Osteocyte (in vitro differentiated cells): ENCODE measurements at regions not wholly inside any gene's neighbourhood (a gene's known extent, or its start where the extent isn't known, plus 50 kb on each side); places are given as distances from the start of the nearest gene placed in this dataset.
"Not testable (repeated sequence)": the region's sequence is repeated elsewhere in the genome, so short reads cannot be mapped to it uniquely, and the experiment has no call there.

Experiments used
- DNase-seq: peaks from one replicate; pipeline ENCODE4 v3.0.0; 2021; ENCODE audit warnings: mixed read lengths; ENCODE audit not compliant: unreplicated experiment; ENCODE audit errors: extremely low spot score
- H3K27ac Mint-ChIP-seq: one replicate; pipeline ENCODE4 v1.8.0; 2021; ENCODE audit warnings: mild to moderate bottlenecking, mixed read lengths; ENCODE audit not compliant: unreplicated experiment
- H3K27me3 Mint-ChIP-seq: one replicate; pipeline ENCODE4 v1.8.0; 2021; ENCODE audit warnings: mixed read lengths; ENCODE audit not compliant: unreplicated experiment
- H3K36me3 Mint-ChIP-seq: one replicate; pipeline ENCODE4 v1.8.0; 2021; ENCODE audit warnings: mixed read lengths; ENCODE audit not compliant: unreplicated experiment
- H3K4me1 Mint-ChIP-seq: one replicate; pipeline ENCODE4 v1.8.0; 2021; ENCODE audit warnings: mixed read lengths; ENCODE audit not compliant: unreplicated experiment
- H3K4me3 Mint-ChIP-seq: one replicate; pipeline ENCODE4 v1.8.0; 2021; ENCODE audit warnings: mild to moderate bottlenecking, moderate library complexity, mixed read lengths; ENCODE audit not compliant: unreplicated experiment
- H3K9me3 Mint-ChIP-seq: one replicate; pipeline ENCODE4 v1.8.0; 2021; ENCODE audit warnings: mixed read lengths; ENCODE audit not compliant: unreplicated experiment
- TF ChIP-seq, protein P1 (sequence below): fragments of 200-600 bp; sonication (generic); IDR thresholded peaks from 2 replicates; pipeline ENCODE4 v1.5.0; 2021; ENCODE audit warnings: antibody characterized with exemption, mild to moderate bottlenecking, moderate library complexity

DNA sequence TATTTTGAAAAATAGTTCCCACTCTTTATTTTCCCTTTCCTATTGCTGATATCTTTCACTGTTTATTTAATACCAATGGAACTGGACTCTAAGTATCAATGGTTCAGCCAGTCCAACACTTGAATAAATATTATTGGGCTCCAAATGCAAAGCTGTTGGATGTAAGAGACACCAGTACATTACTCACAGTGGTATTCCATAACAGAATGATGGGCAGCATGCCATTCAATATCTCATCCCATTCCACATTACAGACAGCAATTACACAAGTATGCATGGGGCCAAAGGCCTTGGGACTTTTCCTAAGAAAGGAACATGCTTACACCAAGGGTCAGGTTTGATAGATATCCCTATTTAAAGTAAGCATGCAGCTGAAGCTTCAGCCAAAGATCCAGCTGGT is 231.9 kb downstream of the RND3 start:
- Mint-ChIP-seq H3K4me1 (peaks cover 48% of the 10 kb centered on the region), H3K36me3 (no peaks in the 10 kb centered on the region), H3K27me3 (no peaks in the 10 kb centered on the region), H3K27ac (peak overlapping the region; percentile 13), H3K9me3 (no peaks in the 10 kb centered on the region), H3K4me3 (no peak overlapping the region)
- TF ChIP-seq, protein P1, sequence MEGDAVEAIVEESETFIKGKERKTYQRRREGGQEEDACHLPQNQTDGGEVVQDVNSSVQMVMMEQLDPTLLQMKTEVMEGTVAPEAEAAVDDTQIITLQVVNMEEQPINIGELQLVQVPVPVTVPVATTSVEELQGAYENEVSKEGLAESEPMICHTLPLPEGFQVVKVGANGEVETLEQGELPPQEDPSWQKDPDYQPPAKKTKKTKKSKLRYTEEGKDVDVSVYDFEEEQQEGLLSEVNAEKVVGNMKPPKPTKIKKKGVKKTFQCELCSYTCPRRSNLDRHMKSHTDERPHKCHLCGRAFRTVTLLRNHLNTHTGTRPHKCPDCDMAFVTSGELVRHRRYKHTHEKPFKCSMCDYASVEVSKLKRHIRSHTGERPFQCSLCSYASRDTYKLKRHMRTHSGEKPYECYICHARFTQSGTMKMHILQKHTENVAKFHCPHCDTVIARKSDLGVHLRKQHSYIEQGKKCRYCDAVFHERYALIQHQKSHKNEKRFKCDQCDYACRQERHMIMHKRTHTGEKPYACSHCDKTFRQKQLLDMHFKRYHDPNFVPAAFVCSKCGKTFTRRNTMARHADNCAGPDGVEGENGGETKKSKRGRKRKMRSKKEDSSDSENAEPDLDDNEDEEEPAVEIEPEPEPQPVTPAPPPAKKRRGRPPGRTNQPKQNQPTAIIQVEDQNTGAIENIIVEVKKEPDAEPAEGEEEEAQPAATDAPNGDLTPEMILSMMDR, result no peak
- no peak for DNase-seq

DNA sequence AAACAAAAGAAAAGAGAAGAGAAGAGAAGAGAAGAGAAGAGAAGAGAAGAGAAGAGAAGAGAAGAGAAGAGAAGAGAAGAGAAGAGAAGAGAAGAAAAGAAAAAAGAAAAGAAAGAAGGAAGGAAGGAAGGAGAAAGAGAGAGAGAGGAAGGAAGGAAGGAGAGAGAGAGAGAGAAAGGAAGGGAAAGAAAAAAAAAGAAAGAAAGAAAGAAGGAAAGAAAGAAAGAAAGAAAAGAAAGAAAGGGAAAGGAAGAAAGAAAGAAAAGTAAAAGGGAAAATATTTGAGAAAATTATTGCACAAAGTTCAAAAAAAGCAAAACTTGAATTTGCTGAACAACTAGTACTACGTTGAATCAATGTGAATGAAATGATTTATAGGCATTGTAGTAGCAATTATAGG is 237.7 kb downstream of the RND3 start:
- Mint-ChIP-seq H3K4me1 (peaks cover 12% of the 10 kb centered on the region), H3K9me3 (peaks cover 13% of the 10 kb centered on the region)
- DNase-seq, H3K27me3 Mint-ChIP-seq, H3K4me3 Mint-ChIP-seq, H3K36me3 Mint-ChIP-seq, H3K27ac Mint-ChIP-seq: not testable (repeated sequence)

DNA sequence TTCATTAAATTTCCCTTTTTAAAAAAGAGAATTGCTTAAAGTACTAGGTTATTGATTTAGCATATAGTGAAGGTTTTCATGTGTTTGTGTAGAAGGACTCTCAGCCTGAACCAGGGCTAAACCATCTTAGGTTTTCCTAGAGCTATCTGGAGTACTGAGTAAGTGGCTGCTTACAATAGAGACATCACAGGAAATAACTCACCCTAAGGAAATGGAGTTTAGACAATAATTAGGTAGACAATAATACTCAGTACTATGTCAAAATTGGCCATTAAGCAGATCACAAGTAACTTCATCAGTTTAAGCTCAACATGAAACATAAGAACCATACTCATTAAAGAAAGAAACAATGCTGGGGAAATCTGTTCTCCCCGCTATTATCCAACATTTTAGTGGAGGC is 240.0 kb downstream of the RND3 start:
- Mint-ChIP-seq H3K36me3 (peaks cover 2% of the 10 kb centered on the region), H3K9me3 (peaks cover 13% of the 10 kb centered on the region), H3K27ac (no peak overlapping the region)

DNA sequence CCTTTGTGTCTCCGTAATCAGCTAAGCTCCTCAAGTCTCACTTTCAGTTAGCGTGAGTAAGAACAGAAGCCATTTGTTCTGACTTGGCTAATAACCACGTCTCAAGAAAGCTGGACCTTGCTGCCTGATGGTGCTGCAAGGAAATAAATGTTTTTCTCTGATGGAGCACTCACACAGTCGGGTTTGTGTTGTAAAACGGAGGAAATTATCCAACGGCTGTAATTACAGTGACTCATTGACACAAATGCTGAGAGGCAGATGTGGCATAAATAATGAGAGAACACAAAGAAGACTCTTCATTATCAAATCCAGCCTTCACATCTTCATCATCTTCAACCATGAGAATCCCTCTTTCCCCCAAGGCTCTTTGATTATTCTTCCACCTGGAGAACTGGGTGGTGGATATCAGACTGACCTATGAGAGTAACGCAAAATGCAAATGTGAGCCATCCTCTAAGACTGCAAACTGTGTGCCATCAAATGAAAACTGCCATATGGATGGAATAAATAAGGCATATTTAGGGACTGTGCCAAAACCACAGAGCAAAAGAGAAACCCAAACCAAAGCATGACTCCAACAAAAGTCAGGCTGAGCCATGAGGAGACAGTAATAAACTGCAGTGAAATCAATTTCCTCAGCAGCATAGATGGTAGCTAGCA is 252.6 kb downstream of the RND3 start:
- peak overlapping the region; percentile 27 for H3K27ac Mint-ChIP-seq
- H3K9me3 Mint-ChIP-seq, result peaks cover 7% of the 10 kb centered on the region
- H3K4me1 Mint-ChIP-seq, result peaks cover 41% of the 10 kb centered on the region
- H3K4me3 Mint-ChIP-seq, result no peak overlapping the region
- TF ChIP-seq, protein P1, result no peak
- no peaks in the 10 kb centered on the region for H3K36me3 Mint-ChIP-seq
- DNase-seq, result no peak
- H3K27me3 Mint-ChIP-seq, result no peaks in the 10 kb centered on the region

More for the DNA sequence above, 240.0 kb downstream of the RND3 start:
- Mint-ChIP-seq H3K27me3 (no peaks in the 10 kb centered on the region), H3K4me1 (peaks cover under 1% of the 10 kb centered on the region), H3K4me3 (no peak overlapping the region)
- TF ChIP-seq, protein P1, result no peak
- no peak for DNase-seq

DNA sequence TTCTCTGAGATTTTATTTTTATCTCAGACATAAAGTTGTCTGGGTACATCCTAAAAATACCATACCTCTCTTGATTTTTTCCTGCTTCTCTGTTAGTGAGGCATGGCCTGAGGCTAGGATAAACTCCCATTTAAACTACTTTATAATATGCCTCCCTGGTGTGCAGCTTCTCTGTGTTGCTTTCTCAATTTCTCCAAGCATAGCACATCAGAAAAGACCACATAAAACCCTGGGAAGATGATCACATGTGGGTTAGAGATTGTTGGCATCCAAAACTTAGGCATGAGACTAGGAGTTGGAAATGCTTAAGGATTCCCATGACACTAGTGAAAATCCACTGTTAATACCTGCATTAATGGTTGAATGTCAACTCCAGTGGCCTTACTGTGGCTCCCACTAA is 254.6 kb downstream of the RND3 start:
- Mint-ChIP-seq H3K4me1 (peaks cover 52% of the 10 kb centered on the region), H3K36me3 (no peaks in the 10 kb centered on the region), H3K4me3 (no peak overlapping the region), H3K9me3 (peaks cover 7% of the 10 kb centered on the region), H3K27me3 (no peaks in the 10 kb centered on the region), H3K27ac (peak overlapping the region; percentile 39)
- TF ChIP-seq, protein P1, result no peak
- DNase-seq, result no peak
